Glutamatergic neuron (in vitro differentiated cells): ENCODE measurements at regions not wholly inside any gene's neighbourhood (a gene's known extent, or its start where the extent isn't known, plus 50 kb on each side); places are given as distances from the start of the nearest gene placed in this dataset.

Experiments used
- DNase-seq: peaks from one replicate; pipeline ENCODE4 v3.0.0; 2022
- H3K27ac Mint-ChIP-seq: one replicate; pipeline ENCODE4 v1.8.0; 2020; ENCODE audit warnings: mild to moderate bottlenecking, mixed read lengths, inconsistent platforms; ENCODE audit not compliant: unreplicated experiment
- H3K27me3 Mint-ChIP-seq: one replicate; pipeline ENCODE4 v1.8.0; 2020; ENCODE audit warnings: mild to moderate bottlenecking, moderate library complexity, mixed read lengths, inconsistent platforms; ENCODE audit not compliant: unreplicated experiment
- H3K36me3 Mint-ChIP-seq: one replicate; pipeline ENCODE4 v1.8.0; 2020; ENCODE audit warnings: mild to moderate bottlenecking, mixed read lengths, inconsistent platforms; ENCODE audit not compliant: unreplicated experiment
- H3K4me1 Mint-ChIP-seq: one replicate; pipeline ENCODE4 v1.8.0; 2020; ENCODE audit warnings: mild to moderate bottlenecking, low read depth, mixed read lengths, inconsistent platforms; ENCODE audit not compliant: unreplicated experiment
- H3K4me3 Mint-ChIP-seq: one replicate; pipeline ENCODE4 v1.8.0; 2020; ENCODE audit warnings: mild to moderate bottlenecking, mixed read lengths, inconsistent platforms; ENCODE audit not compliant: unreplicated experiment
- H3K9me3 Mint-ChIP-seq: one replicate; pipeline ENCODE4 v1.8.0; 2020; ENCODE audit warnings: mild to moderate bottlenecking, moderate library complexity, mixed read lengths, inconsistent platforms; ENCODE audit not compliant: unreplicated experiment
- TF ChIP-seq, protein P1 (sequence below): fragments of 200-600 bp; sonication (generic); IDR thresholded peaks from one replicate; pipeline ENCODE4 v1.5.0; 2021; ENCODE audit not compliant: partially characterized antibody, unreplicated experiment

DNA sequence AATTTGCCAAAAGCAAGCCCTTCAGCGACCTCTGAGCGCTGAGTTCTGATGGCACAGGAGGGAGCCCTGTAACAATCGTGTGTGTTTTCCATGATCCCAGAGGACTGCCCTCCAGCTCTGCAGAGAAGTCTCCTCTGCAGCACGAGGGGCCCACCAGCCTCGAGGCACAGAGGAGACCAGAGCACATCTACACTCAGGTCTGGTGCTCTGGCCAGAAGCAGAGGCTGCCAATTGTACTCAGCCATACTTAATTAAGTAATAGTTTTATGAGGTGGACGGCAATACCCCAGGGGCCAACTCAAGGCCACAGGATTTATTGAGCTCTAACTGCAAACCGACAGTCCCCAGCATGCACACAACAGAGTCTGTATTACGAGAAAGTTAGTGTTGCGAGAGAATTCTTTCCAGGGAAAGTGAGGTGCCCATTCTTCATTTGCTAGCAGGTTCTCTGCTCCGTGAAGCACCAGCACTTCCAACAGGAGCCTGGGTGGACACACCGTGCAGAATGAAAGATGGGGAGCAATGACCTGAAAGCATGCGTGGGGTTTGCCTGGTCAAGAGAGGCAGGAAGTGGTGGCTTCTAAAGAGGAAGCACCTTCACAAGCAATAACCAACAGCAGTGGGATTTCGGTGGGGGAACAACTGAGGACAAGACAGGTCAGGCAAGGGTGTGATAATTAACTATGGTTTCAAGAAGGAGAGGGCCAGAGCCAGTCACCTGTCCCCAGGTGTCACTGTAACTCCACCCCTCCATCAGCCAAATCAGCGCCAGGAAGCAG lies 92.8 kb upstream of the FOXC1 start:
- H3K27me3 Mint-ChIP-seq = peaks cover 2% of the 10 kb centered on the region
- peaks cover 5% of the 10 kb centered on the region for H3K4me1 Mint-ChIP-seq
- no peak for DNase-seq
- H3K27ac Mint-ChIP-seq = no peak overlapping the region
- TF ChIP-seq, protein P1, sequence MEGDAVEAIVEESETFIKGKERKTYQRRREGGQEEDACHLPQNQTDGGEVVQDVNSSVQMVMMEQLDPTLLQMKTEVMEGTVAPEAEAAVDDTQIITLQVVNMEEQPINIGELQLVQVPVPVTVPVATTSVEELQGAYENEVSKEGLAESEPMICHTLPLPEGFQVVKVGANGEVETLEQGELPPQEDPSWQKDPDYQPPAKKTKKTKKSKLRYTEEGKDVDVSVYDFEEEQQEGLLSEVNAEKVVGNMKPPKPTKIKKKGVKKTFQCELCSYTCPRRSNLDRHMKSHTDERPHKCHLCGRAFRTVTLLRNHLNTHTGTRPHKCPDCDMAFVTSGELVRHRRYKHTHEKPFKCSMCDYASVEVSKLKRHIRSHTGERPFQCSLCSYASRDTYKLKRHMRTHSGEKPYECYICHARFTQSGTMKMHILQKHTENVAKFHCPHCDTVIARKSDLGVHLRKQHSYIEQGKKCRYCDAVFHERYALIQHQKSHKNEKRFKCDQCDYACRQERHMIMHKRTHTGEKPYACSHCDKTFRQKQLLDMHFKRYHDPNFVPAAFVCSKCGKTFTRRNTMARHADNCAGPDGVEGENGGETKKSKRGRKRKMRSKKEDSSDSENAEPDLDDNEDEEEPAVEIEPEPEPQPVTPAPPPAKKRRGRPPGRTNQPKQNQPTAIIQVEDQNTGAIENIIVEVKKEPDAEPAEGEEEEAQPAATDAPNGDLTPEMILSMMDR = no peak
- H3K4me3 Mint-ChIP-seq = no peak overlapping the region
- no peaks in the 10 kb centered on the region for H3K9me3 Mint-ChIP-seq
- H3K36me3 Mint-ChIP-seq = no peaks in the 10 kb centered on the region

DNA sequence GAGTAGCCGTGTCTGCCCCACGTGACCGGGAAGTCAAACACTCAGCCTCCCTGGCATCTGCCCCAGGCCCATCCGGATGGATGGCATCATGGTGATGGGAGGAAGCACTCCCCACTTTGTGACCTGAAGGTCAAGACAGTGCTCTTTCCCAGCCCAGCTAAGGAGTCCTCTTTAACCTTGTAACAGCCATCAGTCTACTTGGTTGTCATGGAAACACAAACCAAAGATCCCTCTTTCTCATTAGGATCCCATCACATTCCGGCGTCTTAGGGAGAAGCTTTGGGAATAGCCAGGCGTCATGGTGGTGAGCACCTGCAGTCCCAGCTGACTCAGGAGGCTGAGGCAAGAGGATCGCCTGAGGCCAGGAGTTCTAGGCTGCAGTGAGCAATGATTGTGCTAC lies 90.9 kb upstream of the FOXC1 start:
- DNase-seq = no peak
- TF ChIP-seq, protein P1 = no peak
- no peaks in the 10 kb centered on the region for H3K9me3 Mint-ChIP-seq
- no peak overlapping the region for H3K4me3 Mint-ChIP-seq
- peaks cover 3% of the 10 kb centered on the region for H3K27me3 Mint-ChIP-seq
- no peak overlapping the region for H3K27ac Mint-ChIP-seq
- H3K4me1 Mint-ChIP-seq = peaks cover 3% of the 10 kb centered on the region
- H3K36me3 Mint-ChIP-seq = no peaks in the 10 kb centered on the region

DNA sequence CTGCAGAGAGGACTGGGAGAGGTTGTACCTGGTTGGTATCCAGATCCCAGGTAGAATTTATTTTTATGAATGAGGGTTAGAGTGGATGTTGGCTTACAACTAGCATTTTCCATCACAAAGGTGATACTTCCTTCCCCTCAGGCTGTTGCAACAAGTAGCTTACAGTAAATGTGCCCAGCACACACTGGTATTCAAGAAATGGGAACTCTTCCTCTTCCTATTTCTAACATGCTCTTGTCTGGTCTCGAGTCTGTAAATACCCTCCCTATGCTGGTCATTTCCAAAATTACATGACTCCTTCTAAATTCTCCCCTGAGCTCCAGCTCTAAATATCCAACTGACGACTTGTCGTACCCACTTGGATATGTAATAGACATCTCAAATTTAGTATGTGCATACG lies 90.1 kb upstream of the FOXC1 start:
- Mint-ChIP-seq H3K4me1 (peaks cover 3% of the 10 kb centered on the region), H3K36me3 (peaks cover 4% of the 10 kb centered on the region), H3K4me3 (no peak overlapping the region), H3K27ac (no peak overlapping the region), H3K9me3 (no peaks in the 10 kb centered on the region), H3K27me3 (peaks cover 3% of the 10 kb centered on the region)
- DNase-seq = no peak
- TF ChIP-seq, protein P1 = no peak

DNA sequence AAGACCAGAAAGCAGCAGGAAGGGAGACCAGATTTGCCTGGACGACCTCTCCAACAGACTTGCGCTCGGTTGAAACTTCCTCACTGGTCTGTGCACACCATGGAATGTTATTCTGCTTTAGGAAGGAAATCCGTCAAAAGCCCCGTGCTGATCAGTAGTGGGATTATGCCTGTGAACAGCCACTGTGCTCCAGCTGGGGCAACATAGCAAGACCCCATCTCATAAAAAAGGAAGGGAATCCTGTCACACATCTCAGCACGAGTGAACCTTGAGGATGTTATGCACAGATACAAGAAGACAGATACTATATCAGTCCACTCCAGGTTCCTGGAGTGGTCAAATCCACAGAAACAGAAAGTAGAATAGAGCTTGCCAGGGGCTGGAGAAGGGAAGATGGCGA lies 86.9 kb upstream of the FOXC1 start:
- TF ChIP-seq, protein P1 = no peak
- no peak overlapping the region for H3K4me3 Mint-ChIP-seq
- no peak overlapping the region for H3K27ac Mint-ChIP-seq
- H3K4me1 Mint-ChIP-seq = peaks cover 10% of the 10 kb centered on the region
- H3K9me3 Mint-ChIP-seq = no peaks in the 10 kb centered on the region
- peaks cover 3% of the 10 kb centered on the region for H3K27me3 Mint-ChIP-seq
- peaks cover 4% of the 10 kb centered on the region for H3K36me3 Mint-ChIP-seq
- DNase-seq = no peak

DNA sequence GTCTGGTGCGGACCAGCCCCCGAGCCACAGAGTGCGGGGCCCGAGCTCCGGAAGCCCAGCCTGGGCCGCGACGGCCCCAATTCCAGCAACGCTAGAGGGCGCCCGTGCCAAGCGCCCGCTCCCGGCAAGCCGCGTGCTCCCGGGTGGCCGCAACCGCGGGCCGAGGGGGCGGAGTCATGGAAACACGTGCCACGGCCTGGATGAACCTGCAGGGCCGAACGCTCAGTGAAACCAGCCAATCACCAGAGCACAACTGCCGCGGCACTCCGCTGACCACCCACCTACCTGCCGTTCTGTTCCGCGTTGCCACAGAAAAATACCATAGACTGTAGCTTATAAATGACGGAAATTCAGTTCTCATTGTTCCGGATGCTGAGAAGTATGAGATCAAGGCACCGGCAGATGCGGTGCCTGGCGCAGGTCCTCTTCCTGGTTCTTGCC lies 85.7 kb upstream of the FOXC1 start:
- no peaks in the 10 kb centered on the region for H3K9me3 Mint-ChIP-seq
- H3K36me3 Mint-ChIP-seq = peaks cover 4% of the 10 kb centered on the region
- H3K27me3 Mint-ChIP-seq = peaks cover 5% of the 10 kb centered on the region
- peaks cover 10% of the 10 kb centered on the region for H3K4me1 Mint-ChIP-seq
- no peak overlapping the region for H3K4me3 Mint-ChIP-seq
- TF ChIP-seq, protein P1 = peak; percentile 77
- no peak overlapping the region for H3K27ac Mint-ChIP-seq
- DNase-seq = peak; percentile 82
